Calu3 (cell line): ENCODE measurements at regions not wholly inside any gene's neighbourhood (a gene's known extent, or its start where the extent isn't known, plus 50 kb on each side); places are given as distances from the start of the nearest gene placed in this dataset.

Experiments
- BruUV-seq: library from RNA; stranded (reverse); fragments of 400-500 nt; replicated peaks from 2 replicates; lab custom pipeline; 2021; lab: Mats Ljungman, UMichigan
- CTCF ChIA-PET: fragments of 300-600 bp; sonication (Branson Sonifier 250); formaldehyde crosslinking; loops from one replicate; lab custom pipeline; 2022; ENCODE audit warnings: antibody characterized with exemption; lab: Charles Lee
- DNase-seq: peaks from one replicate; pipeline ENCODE4 v3.0.0; 2022
- H3K27ac Mint-ChIP-seq: one replicate; pipeline ENCODE4 v1.8.0; 2022; ENCODE audit warnings: mixed read lengths; ENCODE audit not compliant: unreplicated experiment
- H3K27me3 Mint-ChIP-seq: one replicate; pipeline ENCODE4 v1.8.0; 2022; ENCODE audit warnings: mixed read lengths; ENCODE audit not compliant: unreplicated experiment
- H3K36me3 Mint-ChIP-seq: one replicate; pipeline ENCODE4 v1.8.0; 2022; ENCODE audit warnings: mild to moderate bottlenecking, moderate library complexity, mixed read lengths; ENCODE audit not compliant: insufficient read depth, unreplicated experiment
- H3K4me1 Mint-ChIP-seq: one replicate; pipeline ENCODE4 v1.8.0; 2022; ENCODE audit warnings: mild to moderate bottlenecking, low read depth, mixed read lengths; ENCODE audit not compliant: unreplicated experiment
- H3K4me3 Mint-ChIP-seq: one replicate; pipeline ENCODE4 v1.8.0; 2022; ENCODE audit warnings: mild to moderate bottlenecking, low read depth, moderate library complexity, mixed read lengths; ENCODE audit not compliant: unreplicated experiment
- H3K9me3 Mint-ChIP-seq: one replicate; pipeline ENCODE4 v1.8.0; 2022; ENCODE audit warnings: low read depth, mixed read lengths; ENCODE audit not compliant: unreplicated experiment
- intact Hi-C: fragments of 100-400 bp; cut with micrococcal nuclease; formaldehyde crosslinking; loops from one replicate; pipeline ENCODE4 v1.10.0; 2022; ENCODE audit not compliant: unreplicated experiment
- TF ChIP-seq, protein P1 (sequence below): fragments of 200-600 bp; IDR thresholded peaks from one replicate; pipeline ENCODE4 v1.8.0; 2022; ENCODE audit warnings: antibody characterized with exemption; ENCODE audit not compliant: unreplicated experiment

DNA sequence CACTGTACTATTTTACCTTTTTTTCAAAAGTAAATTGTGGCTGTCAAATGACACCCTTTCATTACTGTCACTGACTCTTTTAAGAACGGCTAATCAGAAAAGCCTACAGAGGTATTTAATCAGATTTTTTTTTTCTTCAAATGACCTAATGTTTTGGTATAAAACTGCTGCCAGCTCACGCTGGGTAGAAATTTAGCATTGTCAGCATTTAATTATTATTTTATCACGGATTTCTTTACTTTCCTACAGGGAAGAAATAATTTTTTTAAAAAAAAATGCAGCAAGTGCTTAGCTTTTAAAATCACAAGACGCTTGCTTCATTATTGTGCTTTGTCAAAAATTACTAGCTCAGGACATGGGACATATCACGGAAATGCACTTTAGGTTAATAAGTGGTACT, 149.1 kb upstream of the FOXN3 start:
- TF ChIP-seq, protein P1, sequence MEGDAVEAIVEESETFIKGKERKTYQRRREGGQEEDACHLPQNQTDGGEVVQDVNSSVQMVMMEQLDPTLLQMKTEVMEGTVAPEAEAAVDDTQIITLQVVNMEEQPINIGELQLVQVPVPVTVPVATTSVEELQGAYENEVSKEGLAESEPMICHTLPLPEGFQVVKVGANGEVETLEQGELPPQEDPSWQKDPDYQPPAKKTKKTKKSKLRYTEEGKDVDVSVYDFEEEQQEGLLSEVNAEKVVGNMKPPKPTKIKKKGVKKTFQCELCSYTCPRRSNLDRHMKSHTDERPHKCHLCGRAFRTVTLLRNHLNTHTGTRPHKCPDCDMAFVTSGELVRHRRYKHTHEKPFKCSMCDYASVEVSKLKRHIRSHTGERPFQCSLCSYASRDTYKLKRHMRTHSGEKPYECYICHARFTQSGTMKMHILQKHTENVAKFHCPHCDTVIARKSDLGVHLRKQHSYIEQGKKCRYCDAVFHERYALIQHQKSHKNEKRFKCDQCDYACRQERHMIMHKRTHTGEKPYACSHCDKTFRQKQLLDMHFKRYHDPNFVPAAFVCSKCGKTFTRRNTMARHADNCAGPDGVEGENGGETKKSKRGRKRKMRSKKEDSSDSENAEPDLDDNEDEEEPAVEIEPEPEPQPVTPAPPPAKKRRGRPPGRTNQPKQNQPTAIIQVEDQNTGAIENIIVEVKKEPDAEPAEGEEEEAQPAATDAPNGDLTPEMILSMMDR, result no peak
- H3K27me3 Mint-ChIP-seq, result no peaks in the 10 kb centered on the region
- intact Hi-C loops, result no loop called here
- no peaks in the 10 kb centered on the region for H3K36me3 Mint-ChIP-seq
- no peak overlapping the region for H3K27ac Mint-ChIP-seq
- no peak overlapping the region for H3K4me3 Mint-ChIP-seq
- BruUV-seq, result no TSS peak
- no peaks in the 10 kb centered on the region for H3K4me1 Mint-ChIP-seq
- DNase-seq, result no peak
- no peaks in the 10 kb centered on the region for H3K9me3 Mint-ChIP-seq
- CTCF ChIA-PET, result no interaction called here

DNA sequence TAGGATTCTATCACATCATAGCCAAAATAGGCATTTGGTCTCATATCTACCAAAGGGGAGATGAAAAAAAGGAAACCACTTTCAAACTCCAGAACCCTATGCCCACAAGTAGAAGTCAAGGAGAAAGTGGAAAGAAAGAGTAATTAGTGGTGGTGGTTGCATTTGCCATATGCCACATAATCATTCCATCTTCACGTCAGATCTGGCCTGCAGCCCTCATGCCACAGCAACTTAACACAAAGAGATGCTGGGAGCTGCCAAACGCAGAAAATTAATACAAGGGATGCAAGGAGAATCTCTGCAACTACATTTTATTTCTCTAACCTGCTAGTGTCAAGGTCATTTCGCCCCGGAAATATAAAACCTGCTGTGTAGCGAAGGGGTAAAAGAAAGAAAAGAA, 148.6 kb upstream of the FOXN3 start:
- no peaks in the 10 kb centered on the region for H3K9me3 Mint-ChIP-seq
- CTCF ChIA-PET, result no interaction called here
- BruUV-seq, result no TSS peak
- H3K4me3 Mint-ChIP-seq, result no peak overlapping the region
- no peaks in the 10 kb centered on the region for H3K36me3 Mint-ChIP-seq
- TF ChIP-seq, protein P1, result no peak
- no peaks in the 10 kb centered on the region for H3K4me1 Mint-ChIP-seq
- intact Hi-C loops, result no loop called here
- no peaks in the 10 kb centered on the region for H3K27me3 Mint-ChIP-seq
- no peak for DNase-seq
- H3K27ac Mint-ChIP-seq, result no peak overlapping the region

DNA sequence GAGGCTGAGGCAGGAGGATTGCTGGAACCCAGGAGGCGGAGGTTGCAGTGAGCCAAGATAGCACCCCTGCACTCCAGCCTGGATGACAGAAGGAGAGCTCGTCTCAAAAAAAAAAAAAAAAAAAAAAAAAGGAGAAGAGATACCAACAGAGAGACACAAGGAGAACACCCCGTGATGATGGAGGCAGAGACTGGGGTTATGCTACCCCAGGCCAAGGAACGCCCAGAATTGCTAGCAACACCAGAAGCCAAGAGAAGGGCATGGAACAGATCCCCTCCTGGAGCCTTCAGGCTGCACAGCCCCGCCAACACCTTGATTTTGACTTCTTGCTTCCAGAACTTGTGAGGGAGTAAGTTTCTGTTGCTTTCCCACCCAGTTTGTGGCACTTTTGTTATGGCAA, 148.0 kb upstream of the FOXN3 start:
- H3K27me3 Mint-ChIP-seq, result no peaks in the 10 kb centered on the region
- CTCF ChIA-PET, result no interaction called here
- DNase-seq, result no peak
- no peaks in the 10 kb centered on the region for H3K4me1 Mint-ChIP-seq
- H3K27ac Mint-ChIP-seq, result no peak overlapping the region
- no peaks in the 10 kb centered on the region for H3K36me3 Mint-ChIP-seq
- intact Hi-C loops, result no loop called here
- BruUV-seq, result no TSS peak
- no peak overlapping the region for H3K4me3 Mint-ChIP-seq
- H3K9me3 Mint-ChIP-seq, result no peaks in the 10 kb centered on the region
- TF ChIP-seq, protein P1, result no peak

DNA sequence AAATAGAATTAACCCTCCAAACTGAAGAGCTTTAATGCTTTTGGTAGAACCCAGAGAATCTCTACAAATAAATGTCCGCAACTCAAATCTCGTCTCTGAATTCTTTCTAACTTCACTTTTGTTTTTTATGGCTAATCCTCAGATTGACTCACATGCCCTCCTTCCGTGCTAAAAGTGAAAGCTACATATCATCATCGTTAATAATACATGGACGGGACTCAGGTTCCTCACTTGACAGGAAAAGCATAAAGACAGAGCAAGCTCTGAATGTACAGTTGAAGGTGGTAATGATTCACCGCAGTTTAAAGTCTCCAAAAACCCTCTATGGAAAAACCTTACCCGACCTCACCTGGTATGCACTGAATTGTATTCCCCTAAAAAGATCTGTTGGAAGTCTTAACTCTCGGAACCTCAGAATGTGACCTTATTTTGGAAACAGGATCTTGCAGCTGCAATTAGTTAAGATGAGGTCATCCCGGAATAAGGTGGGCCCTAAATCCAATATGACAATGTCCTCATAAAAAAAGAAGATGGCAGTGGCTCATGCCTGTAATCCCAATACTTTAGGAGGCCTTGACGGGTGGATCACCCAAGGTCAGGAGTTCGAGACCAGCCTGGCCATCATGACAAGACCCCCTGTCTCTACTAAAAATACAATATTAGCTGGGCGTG, 147.4 kb upstream of the FOXN3 start:
- TF ChIP-seq, protein P1, result no peak
- Mint-ChIP-seq H3K9me3 (no peaks in the 10 kb centered on the region), H3K4me1 (no peaks in the 10 kb centered on the region), H3K4me3 (no peak overlapping the region), H3K27me3 (no peaks in the 10 kb centered on the region), H3K27ac (no peak overlapping the region), H3K36me3 (no peaks in the 10 kb centered on the region)
- no TSS peak for BruUV-seq
- intact Hi-C loops, result no loop called here
- CTCF ChIA-PET, result no interaction called here
- no peak for DNase-seq
